ENCODE measurements at regions not wholly inside any gene's neighbourhood (a gene's known extent, or its start where the extent isn't known, plus 50 kb on each side); places are given as distances from the start of the nearest gene placed in this dataset.

DNA sequence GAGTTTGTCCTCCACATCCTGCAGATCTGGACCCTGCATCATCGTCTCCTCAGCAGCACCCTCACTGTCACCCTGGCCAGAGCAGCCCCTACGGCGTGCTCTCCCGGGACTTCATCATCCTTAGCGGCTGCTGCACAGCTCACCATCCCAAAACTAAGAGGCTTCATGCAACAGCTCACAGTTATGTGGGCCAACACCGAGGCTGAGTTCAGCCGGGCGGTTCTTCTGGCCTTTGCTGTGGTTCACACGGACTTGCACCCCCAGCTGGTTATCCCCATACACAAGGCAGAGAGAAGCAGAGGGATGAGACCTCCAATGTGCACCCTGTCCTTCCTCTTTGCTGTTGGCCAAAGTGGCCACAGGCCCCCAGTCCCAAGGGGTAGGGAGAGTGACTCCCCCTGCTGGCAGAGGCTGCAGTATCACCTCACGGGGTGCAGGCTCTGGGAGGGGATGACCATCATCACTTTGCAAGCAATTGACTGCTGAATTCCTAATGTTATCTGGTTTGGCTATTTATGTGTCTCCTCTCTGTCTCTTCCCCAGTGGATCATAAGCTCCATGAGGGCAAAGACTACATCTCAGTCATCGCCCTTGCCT, 276.8 kb downstream of the BRD1 start (continued):
- TF ChIP-seq REST (IDR thresholded peaks at IDR 0.05; ENCODE audit: low read depth) = no peak

DNA sequence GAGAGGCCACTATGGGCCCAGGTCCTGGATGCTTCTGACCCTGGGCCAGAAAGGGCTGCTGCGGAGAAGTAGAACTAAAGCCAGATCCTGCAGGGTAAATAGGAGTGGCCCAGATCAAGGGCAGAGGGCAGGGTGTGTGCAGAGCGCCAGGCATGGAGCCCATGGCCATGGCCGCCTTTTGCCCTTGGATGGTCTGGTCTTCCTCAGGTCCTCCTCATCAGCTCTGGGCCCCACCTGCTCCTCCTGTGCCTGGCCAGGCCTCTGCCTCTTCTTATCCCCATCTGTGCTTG, 277.6 kb downstream of the BRD1 start:
- Histone ChIP-seq H3K36me3 (ENCODE audit: control insufficient read depth in 1 of 2, insufficient read depth in 2 of 2, low read length in 2 of 2) (no peaks in the 10 kb centered on the region), H3K9me3 (ENCODE audit: control insufficient read depth in 1 of 2, insufficient read depth in 1 of 2, low read depth in 1 of 2, low read length in 2 of 2) (no peaks in the 10 kb centered on the region), H3K9me2 (ENCODE audit: insufficient read depth) (no peaks in the 10 kb centered on the region), H3K4me2 (ENCODE audit: low read length) (no peak overlapping the region), H2AFZ (ENCODE audit: low read depth, low read length, poor library complexity, severe bottlenecking) (no peak overlapping the region), H3K4me3 (replicated peaks in 1 of 2; ENCODE audit: low read depth in 1 of 2, low read length in 2 of 2) (no peak overlapping the region), H3K79me2 (ENCODE audit: insufficient read depth, low read length) (no peaks in the 10 kb centered on the region), H3K9ac (ENCODE audit: low read length) (no peak overlapping the region), H3K27ac (ENCODE audit: low read depth, low read length) (no peak overlapping the region), H3K4me1 (ENCODE audit: control insufficient read depth in 1 of 2, insufficient read depth in 2 of 2, low read length in 2 of 2) (no peaks in the 10 kb centered on the region), H4K20me1 (ENCODE audit: insufficient read depth) (no peaks in the 10 kb centered on the region), H3K27me3 (ENCODE audit: insufficient read depth, low read length) (no peaks in the 10 kb centered on the region)
- TF ChIP-seq POLR2A (IDR thresholded peaks at IDR 0.05; ENCODE audit: borderline replicate concordance, extremely low read depth, insufficient read depth, insufficient read length) = no peak
- ATAC-seq (no peak), DNase-seq (ENCODE audit: low read depth, low spot score) (no peak)
- CTCF ChIA-PET = interaction anchor here (3.6 kb wide), 1 partner anchor 116 kb away, joined by 17 read pairs; no protein-coding TSS in a partner anchor
- POLR2A ChIA-PET = no interaction called here
- RAD21 ChIA-PET (ENCODE audit: low non-redundant PET in 1 of 2, low total read pairs in 2 of 2, uncharacterized antibody in 2 of 2, unreplicated experiment in 2 of 2) = interaction anchor here in 1 of 2 experiments (0.6 kb wide), 1 partner anchor 116 kb away, joined by 3 read pairs; no protein-coding TSS in a partner anchor
- BruUV-seq (replicated peaks) = no TSS peak
- intact Hi-C loops (cut with micrococcal nuclease) = no loop called here
